Astrocyte (in vitro differentiated cells and primary cell): ENCODE measurements at regions not wholly inside any gene's neighbourhood (a gene's known extent, or its start where the extent isn't known, plus 50 kb on each side); places are given as distances from the start of the nearest gene placed in this dataset.

ENCODE experiments used
- DNase-seq: peaks from one replicate; pipeline ENCODE4 v3.0.0-alpha.2; 2010; ENCODE audit warnings: low read depth
- FAIRE-seq: peaks from 2 replicates; lab custom pipeline; 2011; peaks lifted over from hg19 to GRCh38; lab: Jason Lieb, UNC
- H2AFZ ChIP-seq: 2 replicates; pipeline ENCODE4 v1.6.0; 2012; ENCODE audit warnings: low read depth, low read length, inconsistent platforms
- H3K27ac ChIP-seq: 2 replicates; pipeline ENCODE4 v1.5.1; 2011; ENCODE audit warnings: low read depth, low read length, inconsistent platforms
- H3K27me3 ChIP-seq: 2 replicates; pipeline ENCODE4 v1.6.0; 2011; ENCODE audit warnings: low read length, inconsistent platforms; ENCODE audit not compliant: insufficient read depth
- H3K36me3 ChIP-seq: 2 replicates; pipeline ENCODE4 v1.5.1; 2011; ENCODE audit warnings: low read length, inconsistent platforms; ENCODE audit not compliant: insufficient read depth
- H3K4me1 ChIP-seq: 2 replicates; pipeline ENCODE4 v1.5.1; 2011; ENCODE audit warnings: low read length, inconsistent platforms; ENCODE audit not compliant: insufficient read depth
- H3K4me2 ChIP-seq: 2 replicates; pipeline ENCODE4 v1.6.0; 2012; ENCODE audit warnings: low read length, inconsistent platforms
- H3K4me3 ChIP-seq: 2 replicates; pipeline ENCODE4 v1.5.1; 2011; ENCODE audit warnings: low read depth, mild to moderate bottlenecking, low read length, inconsistent platforms; ENCODE audit not compliant: insufficient read depth
- H3K79me2 ChIP-seq: 2 replicates; pipeline ENCODE4 v1.6.0; 2012; ENCODE audit warnings: mild to moderate bottlenecking, low read length, inconsistent platforms; ENCODE audit not compliant: insufficient read depth
- H3K9ac ChIP-seq: 2 replicates; pipeline ENCODE4 v1.6.0; 2012; ENCODE audit warnings: mild to moderate bottlenecking, low read length, inconsistent platforms
- H3K9me3 ChIP-seq: 2 replicates; pipeline ENCODE4 v1.5.1; 2012; ENCODE audit warnings: low read depth, mild to moderate bottlenecking, low read length, inconsistent platforms; ENCODE audit not compliant: insufficient read depth
- H4K20me1 ChIP-seq: 2 replicates; pipeline ENCODE4 v1.6.0; 2012; ENCODE audit warnings: low read length, inconsistent platforms; ENCODE audit not compliant: insufficient read depth
- H3K27ac Mint-ChIP-seq: one replicate; pipeline ENCODE4 v1.8.0; 2021; ENCODE audit warnings: mild to moderate bottlenecking, mixed read lengths; ENCODE audit not compliant: unreplicated experiment
- H3K27me3 Mint-ChIP-seq: one replicate; pipeline ENCODE4 v1.8.0; 2021; ENCODE audit warnings: low read depth, mixed read lengths; ENCODE audit not compliant: unreplicated experiment
- H3K36me3 Mint-ChIP-seq: one replicate; pipeline ENCODE4 v1.8.0; 2021; ENCODE audit warnings: low read depth, mixed read lengths; ENCODE audit not compliant: unreplicated experiment
- H3K4me1 Mint-ChIP-seq: one replicate; pipeline ENCODE4 v1.8.0; 2021; ENCODE audit warnings: low read depth, mixed read lengths; ENCODE audit not compliant: unreplicated experiment
- H3K4me3 Mint-ChIP-seq: one replicate; pipeline ENCODE4 v1.8.0; 2021; ENCODE audit warnings: mild to moderate bottlenecking, moderate library complexity, mixed read lengths; ENCODE audit not compliant: unreplicated experiment
- H3K9me3 Mint-ChIP-seq: one replicate; pipeline ENCODE4 v1.8.0; 2021; ENCODE audit warnings: mild to moderate bottlenecking, mixed read lengths; ENCODE audit not compliant: unreplicated experiment
- EZH2 ChIP-seq: IDR thresholded peaks from 2 replicates; pipeline ENCODE4 v1.6.1; 2012; ENCODE audit warnings: mild to moderate bottlenecking, low read length, inconsistent platforms; ENCODE audit not compliant: insufficient read depth
- TF ChIP-seq, protein P1 (sequence below): IDR thresholded peaks from 2 replicates; pipeline ENCODE4 v1.5.1; 2011; ENCODE audit warnings: low read depth, mild to moderate bottlenecking, inconsistent platforms, low read length, moderate library complexity; ENCODE audit not compliant: insufficient read depth

DNA sequence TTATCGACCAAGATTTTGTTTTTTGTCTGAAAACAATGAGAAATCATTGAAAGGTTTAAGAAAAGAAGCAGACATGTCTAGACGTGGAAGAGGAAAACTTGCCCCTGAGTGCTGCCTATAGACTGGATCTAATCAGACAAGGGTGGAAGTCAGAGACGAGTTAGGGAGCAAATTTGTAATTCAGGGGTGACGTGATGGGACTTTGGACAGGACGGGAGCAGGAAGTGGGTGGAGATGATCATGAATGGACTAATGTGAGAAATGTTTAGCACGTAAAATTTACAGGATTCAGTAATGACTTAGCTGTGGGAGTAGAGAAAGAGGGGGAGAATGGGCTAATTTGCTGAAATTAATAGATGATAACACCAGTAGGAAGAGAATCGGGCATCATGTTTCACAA lies 117.0 kb upstream of the EPHA4 start:
- Mint-ChIP-seq H3K27ac (no peak overlapping the region), H3K36me3 (no peaks in the 10 kb centered on the region), H3K27me3 (peaks cover 2% of the 10 kb centered on the region), H3K9me3 (no peaks in the 10 kb centered on the region), H3K4me3 (no peak overlapping the region), H3K4me1 (no peaks in the 10 kb centered on the region)
- FAIRE-seq, result no peak
- no peak overlapping the region for H3K4me3 ChIP-seq
- H3K4me1 ChIP-seq, result no peaks in the 10 kb centered on the region
- no peak overlapping the region for H2AFZ ChIP-seq
- H3K9ac ChIP-seq, result no peak overlapping the region
- DNase-seq, result no peak
- no peaks in the 10 kb centered on the region for H3K27me3 ChIP-seq
- no peaks in the 10 kb centered on the region for H3K79me2 ChIP-seq
- no peaks in the 10 kb centered on the region for H4K20me1 ChIP-seq
- no peaks in the 10 kb centered on the region for H3K9me3 ChIP-seq
- H3K36me3 ChIP-seq, result no peaks in the 10 kb centered on the region
- TF ChIP-seq, protein P1, sequence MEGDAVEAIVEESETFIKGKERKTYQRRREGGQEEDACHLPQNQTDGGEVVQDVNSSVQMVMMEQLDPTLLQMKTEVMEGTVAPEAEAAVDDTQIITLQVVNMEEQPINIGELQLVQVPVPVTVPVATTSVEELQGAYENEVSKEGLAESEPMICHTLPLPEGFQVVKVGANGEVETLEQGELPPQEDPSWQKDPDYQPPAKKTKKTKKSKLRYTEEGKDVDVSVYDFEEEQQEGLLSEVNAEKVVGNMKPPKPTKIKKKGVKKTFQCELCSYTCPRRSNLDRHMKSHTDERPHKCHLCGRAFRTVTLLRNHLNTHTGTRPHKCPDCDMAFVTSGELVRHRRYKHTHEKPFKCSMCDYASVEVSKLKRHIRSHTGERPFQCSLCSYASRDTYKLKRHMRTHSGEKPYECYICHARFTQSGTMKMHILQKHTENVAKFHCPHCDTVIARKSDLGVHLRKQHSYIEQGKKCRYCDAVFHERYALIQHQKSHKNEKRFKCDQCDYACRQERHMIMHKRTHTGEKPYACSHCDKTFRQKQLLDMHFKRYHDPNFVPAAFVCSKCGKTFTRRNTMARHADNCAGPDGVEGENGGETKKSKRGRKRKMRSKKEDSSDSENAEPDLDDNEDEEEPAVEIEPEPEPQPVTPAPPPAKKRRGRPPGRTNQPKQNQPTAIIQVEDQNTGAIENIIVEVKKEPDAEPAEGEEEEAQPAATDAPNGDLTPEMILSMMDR, result no peak
- no peak for TF ChIP-seq EZH2
- no peak overlapping the region for H3K27ac ChIP-seq
- no peak overlapping the region for H3K4me2 ChIP-seq

DNA sequence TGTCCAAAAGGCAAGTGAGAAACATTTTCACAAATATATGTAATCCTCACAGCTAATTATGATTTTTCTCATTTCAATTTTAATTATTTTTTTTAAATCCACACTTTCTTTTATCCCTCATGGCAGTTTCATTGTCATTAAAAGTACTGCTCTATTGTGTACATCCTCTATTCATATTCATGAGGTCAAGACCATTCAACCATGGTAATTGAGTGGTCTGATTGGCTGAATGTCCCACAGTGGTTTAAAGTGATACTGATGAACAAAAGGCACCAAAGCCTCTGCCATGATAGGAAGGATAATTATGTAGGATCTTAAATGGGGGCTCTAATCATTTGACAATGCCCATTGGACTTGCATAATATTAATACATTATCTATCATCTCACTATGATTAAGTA lies 108.4 kb upstream of the EPHA4 start:
- Histone ChIP-seq H3K36me3 (no peaks in the 10 kb centered on the region), H2AFZ (no peak overlapping the region), H3K9me3 (no peaks in the 10 kb centered on the region), H3K79me2 (no peaks in the 10 kb centered on the region), H3K27ac (no peak overlapping the region), H3K9ac (no peak overlapping the region), H3K27me3 (no peaks in the 10 kb centered on the region), H3K4me3 (no peak overlapping the region), H3K4me2 (no peak overlapping the region), H4K20me1 (no peaks in the 10 kb centered on the region), H3K4me1 (no peaks in the 10 kb centered on the region)
- FAIRE-seq, result no peak
- H3K27me3 Mint-ChIP-seq, result peaks cover 3% of the 10 kb centered on the region
- no peaks in the 10 kb centered on the region for H3K4me1 Mint-ChIP-seq
- peaks cover 7% of the 10 kb centered on the region for H3K9me3 Mint-ChIP-seq
- no peaks in the 10 kb centered on the region for H3K36me3 Mint-ChIP-seq
- no peak overlapping the region for H3K4me3 Mint-ChIP-seq
- H3K27ac Mint-ChIP-seq, result no peak overlapping the region
- TF ChIP-seq, protein P1, result no peak
- no peak for TF ChIP-seq EZH2
- no peak for DNase-seq

DNA sequence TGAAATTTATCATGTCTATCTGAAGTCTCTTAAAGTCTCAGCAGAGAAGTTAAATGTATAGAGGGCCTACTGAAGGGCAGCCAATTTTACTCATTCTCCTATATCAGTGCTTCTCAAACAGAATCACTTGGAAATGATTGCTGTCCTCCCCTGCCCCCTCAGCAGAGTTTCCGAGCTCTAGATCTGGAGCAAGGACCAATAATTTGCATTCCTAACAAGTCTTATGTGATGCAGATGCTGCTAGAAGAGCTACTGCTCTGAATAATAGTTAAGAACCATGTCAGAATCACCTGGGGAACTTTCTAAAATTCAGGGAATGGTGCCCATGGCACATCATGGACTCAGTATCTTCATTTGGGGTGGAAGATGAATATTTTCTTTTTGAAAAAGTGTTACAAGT lies 105.6 kb upstream of the EPHA4 start:
- Histone ChIP-seq H3K4me1 (no peaks in the 10 kb centered on the region), H4K20me1 (no peaks in the 10 kb centered on the region), H3K4me2 (no peak overlapping the region), H3K79me2 (no peaks in the 10 kb centered on the region), H3K9me3 (peaks cover 4% of the 10 kb centered on the region), H3K9ac (no peak overlapping the region), H2AFZ (no peak overlapping the region), H3K36me3 (no peaks in the 10 kb centered on the region), H3K27me3 (no peaks in the 10 kb centered on the region), H3K27ac (no peak overlapping the region), H3K4me3 (no peak overlapping the region)
- H3K27ac Mint-ChIP-seq, result no peak overlapping the region
- no peak for FAIRE-seq
- H3K36me3 Mint-ChIP-seq, result no peaks in the 10 kb centered on the region
- peaks cover 3% of the 10 kb centered on the region for H3K27me3 Mint-ChIP-seq
- no peak overlapping the region for H3K4me3 Mint-ChIP-seq
- peaks cover 5% of the 10 kb centered on the region for H3K9me3 Mint-ChIP-seq
- DNase-seq, result no peak
- no peaks in the 10 kb centered on the region for H3K4me1 Mint-ChIP-seq
- TF ChIP-seq, protein P1, result no peak
- no peak for TF ChIP-seq EZH2
